NCI-H2196 (cell line): ENCODE measurements at regions not wholly inside any gene's neighbourhood (a gene's known extent, or its start where the extent isn't known, plus 50 kb on each side); places are given as distances from the start of the nearest gene placed in this dataset.
"Not testable (repeated sequence)": the region's sequence is repeated elsewhere in the genome, so short reads cannot be mapped to it uniquely, and the experiment has no call there.

Source experiments
- DNase-seq: peaks from one replicate; lab custom pipeline; 2025; ENCODE audit not compliant: unreplicated experiment; lab: John Stamatoyannopoulos, UW

DNA sequence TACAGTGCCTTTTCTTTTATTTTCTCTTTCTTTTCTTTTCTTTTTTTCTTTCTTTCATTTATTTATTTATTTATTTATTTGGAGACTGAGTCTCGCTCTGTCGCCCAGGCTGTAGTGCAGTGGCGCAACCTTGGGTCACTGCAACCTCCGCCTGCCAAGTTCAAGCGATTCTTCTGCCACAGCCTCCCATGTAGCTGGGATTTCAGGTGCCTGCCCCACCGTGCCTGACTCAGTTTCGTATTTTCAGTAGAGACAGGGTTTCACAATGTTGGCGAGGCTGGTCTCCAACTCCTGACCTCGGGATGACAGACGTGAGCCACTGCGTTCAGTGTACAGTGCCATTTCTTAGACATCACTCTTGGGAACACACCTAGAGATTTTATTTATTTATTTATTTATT lies 110.0 kb upstream of the ANKRD30BL start:
- not testable (repeated sequence) for DNase-seq

DNA sequence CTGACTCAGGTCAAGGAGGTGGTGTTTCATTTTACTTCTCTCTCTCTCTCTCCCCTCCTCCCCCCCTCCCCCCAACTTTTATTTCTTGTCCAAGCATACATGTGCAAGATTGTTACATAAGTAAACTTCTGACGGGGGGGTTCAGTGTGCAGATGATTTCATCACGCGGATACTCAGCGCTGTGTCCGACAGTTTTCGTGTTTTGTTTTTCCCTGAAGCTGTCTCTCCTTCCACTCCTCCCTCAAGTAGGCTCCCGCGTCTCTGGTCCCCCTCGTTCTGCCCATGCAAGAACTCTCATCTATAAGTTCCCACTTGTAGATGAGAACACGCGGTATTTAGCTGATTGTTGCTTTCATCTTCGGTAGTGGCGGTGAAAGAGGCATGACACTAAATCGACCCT lies 111.0 kb upstream of the ANKRD30BL start:
- DNase-seq = no peak

DNA sequence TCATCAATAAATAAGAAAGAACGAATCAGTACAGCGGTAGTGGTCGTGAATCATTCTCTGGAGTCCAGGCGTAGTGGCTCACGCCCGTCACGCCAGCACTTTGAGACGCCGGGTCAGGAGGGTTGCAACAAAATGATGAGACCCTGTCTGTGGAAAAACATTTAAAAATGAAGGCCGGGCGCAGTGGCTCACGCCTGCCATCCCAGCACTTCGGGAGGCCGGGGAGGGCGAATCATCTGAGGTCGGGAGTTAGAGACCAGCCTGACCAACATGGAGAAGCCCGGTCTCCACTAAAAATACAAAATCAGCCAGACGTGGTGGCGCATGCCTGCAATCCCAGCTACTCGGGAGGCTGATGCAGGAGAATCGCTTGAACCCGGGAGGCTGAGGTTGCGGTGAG lies 111.8 kb upstream of the ANKRD30BL start:
- not testable (repeated sequence) for DNase-seq

DNA sequence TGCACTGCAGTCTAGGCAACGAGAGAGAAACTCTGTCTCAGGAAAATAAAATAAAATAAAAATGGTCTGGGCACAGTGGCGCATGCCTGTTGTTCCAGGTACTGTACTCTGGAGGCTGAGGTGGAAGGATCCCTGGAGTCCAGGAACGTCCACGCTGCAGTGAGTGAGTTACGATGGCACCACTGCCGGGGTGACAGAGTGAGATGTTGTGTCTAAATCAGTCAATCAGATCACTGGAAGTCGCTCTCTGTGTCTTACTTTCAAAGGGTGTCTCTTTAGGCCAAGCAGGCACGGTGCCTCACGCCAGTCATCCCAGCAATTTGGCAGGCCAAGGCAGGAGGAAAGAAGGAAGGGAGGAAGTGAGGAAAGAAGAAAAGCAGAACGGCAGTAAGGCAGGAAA lies 112.2 kb upstream of the ANKRD30BL start:
- DNase-seq = no peak

DNA sequence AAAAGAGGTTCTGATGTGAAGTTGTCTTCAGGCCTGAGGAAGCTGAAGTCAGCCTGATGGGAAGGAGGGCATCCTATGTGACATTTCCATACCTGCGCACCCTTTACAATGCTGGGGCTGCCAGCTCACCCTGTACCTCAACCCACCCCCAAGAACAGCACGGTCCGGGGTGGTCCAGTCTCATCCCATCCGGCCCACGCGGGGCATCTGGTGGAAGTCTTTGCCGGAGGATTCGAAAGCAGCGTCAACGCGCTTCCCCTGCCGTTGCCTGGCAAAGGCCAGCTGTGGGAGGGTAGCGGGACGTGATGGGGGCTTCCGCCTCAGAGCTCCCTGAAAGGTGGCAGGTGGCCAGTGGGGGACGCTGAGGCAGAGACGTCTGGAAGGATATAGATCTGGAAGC lies 113.6 kb upstream of the ANKRD30BL start:
- DNase-seq = no peak

DNA sequence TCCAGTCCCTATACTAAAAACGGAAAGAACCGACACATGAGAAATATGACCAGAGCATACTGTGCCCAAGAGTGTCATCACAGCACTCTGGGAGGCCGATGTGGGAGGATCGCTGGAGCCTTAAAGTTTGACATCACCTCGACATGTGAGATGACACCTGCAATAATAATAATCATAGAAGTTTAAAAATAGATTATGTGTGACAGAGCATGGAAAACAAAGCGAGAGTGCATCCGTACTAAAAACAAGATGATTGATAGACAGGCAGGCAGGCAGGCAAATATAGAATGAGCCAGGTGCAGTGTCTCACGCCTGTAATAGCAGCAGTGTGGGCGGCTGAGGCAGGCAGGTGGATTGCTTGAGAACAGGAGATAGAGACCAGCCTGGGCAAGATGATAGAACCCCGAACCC lies 114.8 kb upstream of the ANKRD30BL start:
- DNase-seq = no peak

DNA sequence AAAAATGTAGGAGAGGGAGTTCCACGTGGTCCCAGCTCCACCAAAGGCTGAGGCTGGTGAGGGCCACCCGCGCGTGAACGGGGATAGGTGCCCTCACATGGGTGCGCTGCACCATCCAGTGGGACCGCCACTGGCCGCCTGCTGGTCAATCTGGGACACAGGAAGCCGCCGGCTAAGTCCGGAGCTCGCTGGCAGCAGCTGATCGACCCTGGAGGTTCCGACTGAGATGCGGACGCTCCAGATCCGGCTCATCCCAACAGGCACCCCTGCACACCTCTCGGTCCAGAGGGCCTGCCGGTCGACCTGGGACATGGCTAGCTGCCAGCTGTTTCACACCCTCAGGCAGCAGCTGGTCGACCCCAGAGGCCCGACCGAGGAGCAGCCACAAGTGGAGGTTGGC lies 116.5 kb upstream of the ANKRD30BL start:
- DNase-seq = no peak

DNA sequence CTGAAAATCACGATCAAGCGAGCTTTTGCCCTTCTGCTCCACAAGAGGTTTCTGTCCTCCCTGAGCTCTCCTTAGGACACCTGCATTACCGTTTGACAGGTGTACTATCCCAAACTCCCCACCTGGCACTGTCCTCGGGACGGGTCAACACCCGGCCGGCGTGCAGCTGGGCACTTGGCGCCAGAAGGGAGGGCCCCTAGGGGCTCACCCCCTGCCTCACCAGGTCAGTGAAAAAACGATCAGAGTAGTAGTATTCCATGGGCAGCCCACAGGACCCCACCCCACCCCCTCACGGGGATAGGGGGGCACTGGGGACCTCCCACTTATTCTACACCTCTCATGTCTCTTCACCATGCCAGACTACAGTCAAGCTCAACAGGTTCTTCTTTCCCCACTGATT lies 117.6 kb upstream of the ANKRD30BL start:
- no peak for DNase-seq

DNA sequence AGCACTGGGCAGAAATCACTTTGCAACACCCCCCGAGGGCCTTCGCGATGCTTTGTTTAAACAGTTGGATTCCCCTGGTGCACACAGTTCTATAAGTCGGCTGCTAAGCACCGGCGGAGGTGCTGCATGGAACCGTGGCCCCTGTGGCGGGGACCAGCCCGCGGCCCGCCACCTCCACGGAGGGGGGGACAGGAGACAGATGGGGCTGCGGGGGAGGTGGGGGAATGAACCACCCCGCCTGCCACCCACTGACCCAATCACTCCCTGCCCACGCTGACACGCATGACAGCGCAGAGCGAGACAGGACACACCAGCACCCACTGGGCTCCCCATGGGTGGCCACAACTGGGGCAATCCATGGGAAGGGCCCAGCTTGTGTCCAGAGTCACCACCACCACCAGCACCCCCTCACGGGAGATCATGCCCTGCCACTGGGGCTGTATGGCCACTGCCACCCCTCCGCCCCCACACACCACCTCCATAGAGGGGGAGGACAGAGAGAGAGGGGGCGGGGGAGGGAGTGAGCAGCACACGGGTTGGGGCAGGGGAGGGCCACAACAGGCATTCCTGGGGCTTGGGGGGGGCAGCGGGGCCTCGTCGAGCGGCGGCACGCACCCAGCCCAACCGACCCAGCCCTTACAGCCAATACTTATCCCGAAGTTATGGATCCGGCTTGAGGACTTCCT lies 118.3 kb upstream of the ANKRD30BL start:
- DNase-seq = no peak

DNA sequence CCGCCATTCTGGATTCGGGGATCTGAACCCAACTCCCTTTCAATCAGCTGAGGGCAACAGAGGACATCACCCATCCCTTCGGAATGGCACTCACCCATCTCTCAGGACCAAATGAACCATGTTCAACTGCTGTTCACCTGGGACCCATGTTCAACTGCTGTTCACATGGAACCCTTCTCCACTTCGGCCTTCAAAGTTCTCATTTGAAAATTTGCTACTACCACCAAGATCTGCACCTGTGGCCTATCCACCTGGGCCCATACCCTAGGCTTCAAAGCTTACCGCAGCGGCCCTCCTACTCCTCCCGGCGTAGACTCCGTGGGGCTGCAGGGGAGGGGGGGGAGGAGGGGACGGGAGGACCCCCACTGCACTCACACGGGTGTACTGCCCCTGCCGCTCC lies 119.2 kb upstream of the ANKRD30BL start:
- no peak for DNase-seq

DNA sequence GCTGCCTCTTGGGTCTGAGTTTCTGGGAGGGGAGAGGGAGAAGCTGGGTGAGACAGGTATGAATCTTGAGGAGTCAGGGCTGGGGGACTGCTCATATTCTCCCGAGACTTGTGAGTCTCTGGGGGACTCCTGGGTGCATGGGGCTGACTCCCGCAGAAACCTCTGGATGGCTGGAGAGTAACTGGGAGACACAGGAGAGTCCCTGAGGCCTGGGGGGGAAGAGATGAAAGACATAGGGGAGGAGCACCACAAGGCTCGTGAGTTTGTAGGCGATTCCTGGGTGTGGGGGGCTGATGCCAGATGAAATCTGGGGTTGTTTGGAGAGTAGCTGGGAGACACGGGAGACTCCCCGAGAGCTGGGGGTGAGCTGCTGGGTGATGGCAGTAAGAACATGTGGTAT lies 120.4 kb upstream of the ANKRD30BL start:
- not testable (repeated sequence) for DNase-seq

DNA sequence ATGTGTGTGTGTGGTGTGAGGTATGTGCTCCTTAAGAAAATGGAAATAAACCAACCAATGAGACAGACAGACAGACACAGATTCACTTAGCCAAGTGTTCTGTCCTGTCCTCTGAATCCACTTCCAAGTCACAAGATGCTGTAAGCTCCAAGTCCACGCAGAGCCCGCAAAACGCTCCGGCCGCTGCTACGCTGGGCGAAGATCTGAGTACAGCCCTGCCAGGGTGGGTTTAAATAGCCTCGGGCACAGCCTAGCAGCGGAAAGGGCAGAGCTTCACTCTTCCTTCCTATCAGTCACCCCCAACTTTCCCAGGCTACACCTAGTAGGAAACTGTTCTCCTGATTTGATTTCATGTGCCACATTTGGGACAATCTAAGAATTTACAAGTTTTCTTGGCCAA lies 121.2 kb upstream of the ANKRD30BL start:
- no peak for DNase-seq

DNA sequence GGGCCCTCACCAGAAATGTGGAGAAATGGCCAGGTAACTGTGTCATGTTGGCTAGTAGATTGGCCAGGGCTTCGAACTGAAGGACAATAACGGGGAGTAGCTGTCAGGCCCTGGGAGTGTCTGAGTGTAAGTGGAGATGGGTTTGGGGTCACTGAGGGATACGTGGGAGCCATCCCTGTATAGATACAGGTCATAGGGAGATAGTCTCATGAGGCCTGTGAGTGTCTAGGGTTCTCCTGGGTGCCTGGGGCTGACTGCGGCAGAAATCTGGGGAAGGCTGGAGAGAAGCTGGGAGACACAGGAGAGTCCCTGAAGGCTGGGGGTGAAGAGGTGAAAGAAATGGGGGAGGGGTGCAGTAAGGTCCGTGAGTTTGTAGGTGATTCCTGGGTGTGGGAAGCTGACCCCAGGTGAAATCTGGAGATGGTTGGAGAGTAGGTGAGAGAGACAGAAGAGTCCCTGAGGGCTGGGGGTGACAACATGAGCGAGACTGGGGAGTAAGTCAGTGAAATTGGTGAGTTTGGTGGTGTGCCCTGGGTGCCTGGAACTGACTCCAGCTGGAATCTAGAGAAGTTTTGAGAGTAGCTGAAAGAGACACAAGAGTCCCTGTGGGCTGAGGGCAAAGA lies 124.6 kb upstream of the ANKRD30BL start:
- not testable (repeated sequence) for DNase-seq

DNA sequence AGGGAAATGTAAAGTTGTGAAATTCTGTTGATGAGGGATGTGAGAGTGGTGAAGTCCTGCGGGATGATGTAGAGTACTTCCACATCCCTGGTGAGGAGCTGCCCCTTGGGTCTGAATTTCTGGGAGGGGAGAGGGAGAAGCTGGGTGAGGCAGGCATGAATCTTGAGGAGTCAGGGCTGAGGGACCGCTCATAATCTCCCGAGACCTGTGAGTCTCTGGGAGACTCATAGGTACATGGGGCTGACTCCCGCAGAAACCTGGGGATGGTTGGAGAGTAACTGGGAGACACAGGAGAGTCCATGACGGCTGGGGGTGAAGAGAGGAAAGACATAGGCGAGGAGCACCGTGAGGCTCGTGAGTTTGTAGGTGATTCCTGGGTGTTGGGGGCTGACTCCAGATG lies 126.2 kb upstream of the ANKRD30BL start:
- DNase-seq = not testable (repeated sequence)

DNA sequence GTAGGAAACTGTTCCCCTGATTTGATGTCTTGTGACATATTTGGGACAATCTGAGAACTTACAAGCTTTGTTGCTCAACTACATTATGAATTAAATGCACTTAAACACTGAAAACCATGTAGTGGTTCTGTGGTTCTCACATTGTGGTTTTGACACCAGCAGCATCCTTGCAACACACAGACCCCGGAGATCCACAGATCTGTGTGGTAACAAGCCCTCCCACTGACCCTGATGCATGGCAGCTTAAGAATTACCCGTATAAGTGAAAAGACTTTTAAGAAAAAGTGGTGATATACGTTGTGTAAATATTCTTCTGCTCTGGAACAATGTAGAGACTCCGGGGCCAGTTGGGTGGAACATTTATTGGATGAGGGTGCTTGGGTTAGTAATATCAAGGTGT lies 127.4 kb upstream of the ANKRD30BL start:
- not testable (repeated sequence) for DNase-seq

DNA sequence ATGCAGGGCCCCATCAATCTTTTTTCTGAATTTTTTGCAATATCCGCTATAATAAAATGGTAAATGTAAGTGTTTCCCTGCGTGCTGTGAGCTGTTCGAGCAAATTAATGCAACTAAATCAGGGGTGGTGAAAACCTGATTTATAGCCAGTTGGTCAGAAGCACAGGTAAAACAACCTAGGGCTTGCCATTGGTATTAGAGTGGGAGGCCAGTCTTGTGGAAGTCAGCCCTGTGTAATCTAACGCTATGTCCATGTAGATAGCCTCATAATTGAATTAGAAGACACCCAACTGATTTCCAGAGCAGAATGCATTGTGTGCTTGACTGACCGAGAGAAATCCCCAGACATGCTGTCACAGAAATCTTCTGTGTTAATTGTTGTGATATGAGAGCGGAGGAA lies 126.8 kb upstream of the GPR39 start:
- DNase-seq = not testable (repeated sequence)

DNA sequence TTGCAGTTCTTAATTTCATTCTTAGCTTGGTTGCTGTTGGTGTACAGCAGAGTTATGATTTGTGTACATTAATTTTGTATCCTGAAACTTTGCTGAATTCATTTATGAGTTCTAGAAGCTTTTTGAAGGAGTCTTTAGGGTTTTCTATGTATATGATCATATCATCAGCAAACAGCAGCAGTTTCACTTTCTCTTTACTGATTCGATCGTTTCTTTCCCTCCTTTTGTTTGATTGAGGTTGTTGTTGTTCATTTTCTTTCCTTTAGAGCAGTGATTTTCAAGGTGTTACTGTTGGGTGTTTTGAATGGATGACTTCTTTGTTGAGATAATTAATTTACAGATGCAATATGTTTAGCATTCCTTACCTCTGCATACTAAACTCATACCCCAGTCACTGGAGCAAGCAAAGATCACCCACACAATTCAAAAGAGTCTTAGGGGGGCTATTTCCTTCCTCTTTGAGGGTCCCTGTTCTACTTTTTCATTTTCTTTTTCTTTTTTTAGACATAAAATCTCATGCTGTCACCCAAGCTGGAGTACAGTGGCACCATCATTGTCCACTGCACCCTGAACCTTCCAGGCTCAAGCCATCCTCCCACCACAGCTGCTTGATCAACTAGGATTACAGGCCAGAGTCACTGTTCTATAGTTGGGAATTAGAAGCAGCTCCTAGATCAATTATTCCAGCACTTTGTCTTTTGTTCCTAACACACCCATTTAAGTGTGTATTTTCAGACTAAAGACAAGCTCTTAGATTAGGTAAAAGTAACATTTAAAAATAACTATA lies 115.8 kb upstream of the GPR39 start:
- not testable (repeated sequence) for DNase-seq

DNA sequence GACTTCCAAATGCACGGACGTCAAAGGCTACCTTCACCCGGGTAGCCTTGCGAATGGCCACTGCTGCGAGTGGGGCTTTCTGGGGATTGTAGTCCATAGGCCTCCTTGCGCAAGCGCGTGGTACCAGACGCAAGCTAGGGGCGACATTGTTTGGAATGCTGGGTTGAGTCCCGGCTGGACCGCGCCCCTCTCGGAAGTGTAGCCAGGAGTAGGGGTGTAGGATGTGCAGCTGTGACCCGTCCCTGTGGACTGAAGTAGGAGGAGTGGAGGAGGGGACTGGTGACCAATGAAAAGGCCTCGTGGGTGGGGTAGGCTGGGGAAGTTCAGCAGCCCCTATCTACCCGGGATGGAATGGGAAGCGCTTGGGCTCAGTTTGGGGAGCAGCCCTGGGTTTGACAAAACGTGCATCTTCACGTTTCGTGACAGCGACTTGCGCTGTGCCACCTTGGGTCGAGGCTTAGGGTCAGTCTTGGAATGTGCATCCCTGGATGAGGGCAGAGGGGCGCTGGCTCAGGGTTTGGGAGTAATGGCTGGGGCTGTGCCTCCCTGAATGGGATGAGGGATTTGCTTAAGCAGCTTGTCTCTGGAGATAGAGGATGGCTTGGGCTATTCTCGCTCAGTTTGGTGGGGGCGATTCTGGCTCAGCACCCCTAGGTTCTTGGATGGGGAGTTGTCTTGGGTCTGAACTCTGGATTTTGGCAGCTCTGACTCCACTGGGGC lies 111.8 kb upstream of the GPR39 start:
- not testable (repeated sequence) for DNase-seq

DNA sequence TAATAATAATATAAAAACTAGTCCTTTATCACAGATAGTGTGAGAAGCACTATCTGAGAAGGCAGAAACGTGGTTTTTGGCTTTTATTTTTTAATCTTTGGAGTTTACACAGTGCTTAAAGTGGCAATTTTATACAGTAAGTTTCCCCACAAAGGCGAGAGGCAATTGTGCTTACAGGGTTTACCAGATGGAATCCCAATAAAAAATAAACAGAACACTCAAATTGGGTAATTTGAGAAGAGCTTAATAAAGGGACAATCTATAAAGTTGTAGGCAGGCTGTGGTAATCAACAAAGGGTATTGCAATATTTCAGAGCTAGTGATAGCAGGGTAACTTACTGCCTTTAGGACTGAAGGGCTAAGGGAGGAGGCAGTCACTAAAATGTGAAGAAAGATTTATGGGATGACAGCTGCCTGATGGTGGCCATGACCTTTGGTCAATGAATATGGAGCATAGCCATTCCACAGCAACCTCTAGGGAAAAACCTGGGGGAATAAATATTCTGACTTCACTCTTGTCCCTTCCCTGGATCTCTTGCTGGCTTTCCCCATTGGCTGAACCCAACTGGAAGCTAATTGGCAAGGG lies 108.9 kb upstream of the GPR39 start:
- not testable (repeated sequence) for DNase-seq

DNA sequence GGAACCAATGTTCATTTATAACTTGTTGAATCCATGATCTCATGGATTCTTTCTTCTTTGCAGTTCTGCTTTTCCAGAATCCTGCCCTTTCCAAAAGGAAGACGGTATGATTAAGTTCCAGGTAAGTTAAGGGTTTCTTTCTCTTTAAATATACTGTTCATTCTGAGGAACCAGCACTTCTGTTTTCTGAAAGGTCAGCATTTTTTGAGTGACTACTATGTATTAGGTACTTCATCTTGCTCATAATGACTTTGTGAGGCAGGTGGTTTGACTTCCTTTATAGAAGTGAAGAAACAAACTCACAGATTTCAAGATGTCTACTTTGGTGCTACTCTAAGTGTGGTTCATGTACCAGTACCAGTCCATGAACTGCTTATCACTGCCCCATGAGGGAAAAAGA lies 107.4 kb upstream of the GPR39 start:
- not testable (repeated sequence) for DNase-seq

DNA sequence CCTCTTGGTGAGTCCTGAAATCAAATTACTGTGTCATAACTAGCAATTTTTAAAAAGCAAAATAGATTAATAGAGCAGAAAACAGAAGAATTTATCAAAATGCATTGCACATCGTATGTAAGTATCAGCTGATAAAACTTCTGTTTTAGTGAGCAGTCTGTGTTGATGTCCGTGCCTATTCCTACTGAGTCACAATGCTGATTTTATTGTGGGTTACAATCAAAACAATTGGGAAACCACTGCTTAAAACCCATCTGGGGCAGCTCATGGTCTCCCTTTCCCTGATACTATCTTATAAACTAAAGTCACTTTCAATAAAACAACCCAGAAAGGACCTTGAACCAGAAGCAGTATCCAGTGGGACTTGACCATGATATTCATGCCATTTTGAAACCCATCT lies 101.1 kb upstream of the GPR39 start:
- DNase-seq = not testable (repeated sequence)
